A673 (cell line): ENCODE measurements at regions not wholly inside any gene's neighbourhood (a gene's known extent, or its start where the extent isn't known, plus 50 kb on each side); places are given as distances from the start of the nearest gene placed in this dataset.

Experiments
- BruUV-seq: library from RNA; stranded (reverse); fragments of 400-500 nt; replicated peaks from 2 replicates; lab custom pipeline; 2021; lab: Mats Ljungman, UMichigan
- CTCF ChIA-PET: fragments of 300-600 bp; sonication (Branson Sonifier 250); formaldehyde crosslinking; loops from one replicate; lab custom pipeline; 2022; ENCODE audit warnings: antibody characterized with exemption; lab: Charles Lee
- POLR2A ChIA-PET: fragments of 300-600 bp; sonication (Branson Sonifier 250); formaldehyde crosslinking; loops from one replicate; lab custom pipeline; 2022; ENCODE audit warnings: antibody characterized with exemption; ENCODE audit not compliant: low non-redundant PET; lab: Charles Lee
- DNase-seq: peaks from one replicate; pipeline ENCODE4 v3.0.0-alpha.2; 2015; ENCODE audit warnings: low spot score
- H3K27ac ChIP-seq: fragments of 200-600 bp; sonication (generic); 2 replicates; pipeline ENCODE4 v1.5.1; 2016; ENCODE audit warnings: mixed run types, low read depth, mild to moderate bottlenecking, mixed read lengths, antibody characterized with exemption, low read length; ENCODE audit not compliant: poor library complexity, severe bottlenecking
- H3K27me3 ChIP-seq: fragments of 200-600 bp; sonication (generic); replicated peaks from 2 replicates; pipeline ENCODE4 v1.6.1; 2017; ENCODE audit warnings: mixed run types, low read depth, mild to moderate bottlenecking, mixed read lengths, antibody characterized with exemption, low read length; ENCODE audit not compliant: insufficient read depth, poor library complexity
- H3K36me3 ChIP-seq: fragments of 200-600 bp; sonication (generic); 2 replicates; pipeline ENCODE4 v1.6.1; 2016; ENCODE audit warnings: mixed run types, mild to moderate bottlenecking, mixed read lengths, antibody characterized with exemption, low read length; ENCODE audit not compliant: insufficient read depth, poor library complexity, severe bottlenecking
- H3K4me1 ChIP-seq: fragments of 200-600 bp; sonication (generic); 2 replicates; pipeline ENCODE4 v1.6.1; 2017; ENCODE audit warnings: mixed run types, mild to moderate bottlenecking, mixed read lengths, antibody characterized with exemption, low read length; ENCODE audit not compliant: insufficient read depth, poor library complexity, severe bottlenecking
- H3K4me3 ChIP-seq: fragments of 200-600 bp; sonication (generic); 2 replicates; pipeline ENCODE4 v1.5.1; 2016; ENCODE audit warnings: low read depth, mixed run types, mild to moderate bottlenecking, mixed read lengths, low read length; ENCODE audit not compliant: poor library complexity, severe bottlenecking
- H3K9me3 ChIP-seq: fragments of 200-600 bp; sonication (generic); 2 replicates; pipeline ENCODE4 v1.6.1; 2016; ENCODE audit warnings: mixed run types, low read depth, mild to moderate bottlenecking, mixed read lengths, antibody characterized with exemption, low read length; ENCODE audit not compliant: poor library complexity, severe bottlenecking
- CTCF ChIP-seq: fragments of 300-800, 200-600 bp; sonication (generic); conservative IDR thresholded peaks from 2 replicates; pipeline ENCODE4 v1.5.1; 2017; ENCODE audit warnings: low read depth, mild to moderate bottlenecking, antibody characterized with exemption, low read length, moderate library complexity, mixed read lengths
- EZH2 ChIP-seq: fragments of 200-600 bp; sonication (generic); IDR thresholded peaks from 2 replicates; pipeline ENCODE4 v1.6.1; 2017; ENCODE audit warnings: borderline replicate concordance, low read depth, mild to moderate bottlenecking, mixed read lengths, antibody characterized with exemption, low read length; ENCODE audit not compliant: poor library complexity, severe bottlenecking
- intact Hi-C: fragments of 100-400 bp; cut with micrococcal nuclease; formaldehyde crosslinking; loops from one replicate; pipeline ENCODE4 v1.10.0; 2022; ENCODE audit not compliant: unreplicated experiment

GRCh38 chr13:30564489-30564888, 53.2 kb upstream of the USPL1 start:
- intact Hi-C loops, result no loop called here
- no peak overlapping the region for H3K4me3 ChIP-seq
- BruUV-seq, result no TSS peak
- H3K4me1 ChIP-seq, result peaks cover 3% of the 10 kb centered on the region
- ChIA-PET CTCF (no interaction called here), POLR2A (no interaction called here)
- no peaks in the 10 kb centered on the region for H3K36me3 ChIP-seq
- TF ChIP-seq EZH2 (no peak), CTCF (no peak)
- H3K27me3 ChIP-seq, result no peaks in the 10 kb centered on the region
- H3K27ac ChIP-seq, result no peak overlapping the region
- no peak for DNase-seq
- no peaks in the 10 kb centered on the region for H3K9me3 ChIP-seq

GRCh38 chr13:30565658-30566057, 52.1 kb upstream of the USPL1 start:
- H3K9me3 ChIP-seq, result no peaks in the 10 kb centered on the region
- H3K4me1 ChIP-seq, result peaks cover 14% of the 10 kb centered on the region
- no peak overlapping the region for H3K27ac ChIP-seq
- no TSS peak for BruUV-seq
- CTCF ChIA-PET, result no interaction called here
- no peak for TF ChIP-seq EZH2
- H3K4me3 ChIP-seq, result no peak overlapping the region
- H3K36me3 ChIP-seq, result no peaks in the 10 kb centered on the region
- POLR2A ChIA-PET, result no interaction called here
- intact Hi-C loops, result no loop called here
- DNase-seq, result no peak
- no peaks in the 10 kb centered on the region for H3K27me3 ChIP-seq

- Histone ChIP-seq H3K4me3 (no peak overlapping the region), H3K9me3 (no peaks in the 10 kb centered on the region), H3K4me1 (peaks cover 25% of the 10 kb centered on the region), H3K27me3 (no peaks in the 10 kb centered on the region), H3K27ac (no peak overlapping the region), H3K36me3 (no peaks in the 10 kb centered on the region)
- no TSS peak for BruUV-seq
- CTCF ChIA-PET, result interaction anchor here (0.7 kb wide), 1 partner anchor 241 kb away, joined by 5 read pairs; no protein-coding TSS in a partner anchor
- TF ChIP-seq CTCF, result no peak
- no peak for DNase-seq
- POLR2A ChIA-PET, result no interaction called here
- intact Hi-C loops, result no loop called here
Measured at GRCh38 chr13:30567072-30567471, 50.6 kb upstream of the USPL1 start.
